Breast epithelium (tissue), 3 donors: ENCODE measurements at regions not wholly inside any gene's neighbourhood (a gene's known extent, or its start where the extent isn't known, plus 50 kb on each side); places are given as distances from the start of the nearest gene placed in this dataset.

Experiments
- POLR2A ChIP-seq: fragments of 450-650 bp; IDR thresholded peaks from one replicate; pipeline ENCODE4 v1.6.1; 2016; ENCODE audit warnings: antibody characterized with exemption, mild to moderate bottlenecking, moderate library complexity
- POLR2AphosphoS5 ChIP-seq, 3 donors: sonication (generic); formaldehyde crosslinking; IDR thresholded peaks; one replicate each; pipeline ENCODE4 v1.6.1; 2017; ENCODE audit warnings: antibody characterized with exemption in 3 of 3
- TF ChIP-seq, protein P1 (sequence below), 3 donors: fragments of 450-650 bp; IDR thresholded peaks; one replicate each; pipeline ENCODE4 v1.5.1; 2016 to 2017; ENCODE audit warnings: antibody characterized with exemption in 3 of 3, mild to moderate bottlenecking in 3 of 3, moderate library complexity in 3 of 3

DNA sequence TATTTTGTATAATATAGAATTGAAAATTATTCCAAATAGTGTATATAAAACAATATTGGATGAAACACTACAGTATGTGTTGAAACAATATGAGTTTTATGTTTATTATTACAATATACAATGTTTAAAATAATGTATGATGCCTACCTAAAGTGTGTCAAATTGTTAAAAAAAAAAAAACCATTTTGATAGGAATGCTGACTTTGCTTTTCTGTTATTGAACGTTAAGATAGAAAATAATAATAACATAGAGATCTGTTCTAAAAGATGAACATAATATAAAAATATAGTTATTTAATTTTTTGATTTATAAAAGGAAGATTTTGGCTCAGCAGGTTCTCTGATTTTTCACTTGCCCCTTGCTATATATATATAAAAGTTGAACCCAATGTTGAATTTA, 474.6 kb upstream of the ATXN8OS start:
- TF ChIP-seq POLR2A (no peak), POLR2AphosphoS5 (IDR thresholded peaks at IDR 0.05) (no peak)
- TF ChIP-seq, protein P1, sequence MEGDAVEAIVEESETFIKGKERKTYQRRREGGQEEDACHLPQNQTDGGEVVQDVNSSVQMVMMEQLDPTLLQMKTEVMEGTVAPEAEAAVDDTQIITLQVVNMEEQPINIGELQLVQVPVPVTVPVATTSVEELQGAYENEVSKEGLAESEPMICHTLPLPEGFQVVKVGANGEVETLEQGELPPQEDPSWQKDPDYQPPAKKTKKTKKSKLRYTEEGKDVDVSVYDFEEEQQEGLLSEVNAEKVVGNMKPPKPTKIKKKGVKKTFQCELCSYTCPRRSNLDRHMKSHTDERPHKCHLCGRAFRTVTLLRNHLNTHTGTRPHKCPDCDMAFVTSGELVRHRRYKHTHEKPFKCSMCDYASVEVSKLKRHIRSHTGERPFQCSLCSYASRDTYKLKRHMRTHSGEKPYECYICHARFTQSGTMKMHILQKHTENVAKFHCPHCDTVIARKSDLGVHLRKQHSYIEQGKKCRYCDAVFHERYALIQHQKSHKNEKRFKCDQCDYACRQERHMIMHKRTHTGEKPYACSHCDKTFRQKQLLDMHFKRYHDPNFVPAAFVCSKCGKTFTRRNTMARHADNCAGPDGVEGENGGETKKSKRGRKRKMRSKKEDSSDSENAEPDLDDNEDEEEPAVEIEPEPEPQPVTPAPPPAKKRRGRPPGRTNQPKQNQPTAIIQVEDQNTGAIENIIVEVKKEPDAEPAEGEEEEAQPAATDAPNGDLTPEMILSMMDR (IDR thresholded peaks at IDR 0.05), result no peak
